ENCODE measurements at regions not wholly inside any gene's neighbourhood (a gene's known extent, or its start where the extent isn't known, plus 50 kb on each side); places are given as distances from the start of the nearest gene placed in this dataset.
"Not testable (repeated sequence)": the region's sequence is repeated elsewhere in the genome, so short reads cannot be mapped to it uniquely, and the experiment has no call there.

- 20 to 49% (median 35%) methylated on average over 3 of the region's 3 CpGs for WGBS, 3 donors
- no peak for FAIRE-seq
- Histone ChIP-seq H3K36me3 (ENCODE audit: control insufficient read depth in 3 of 3, insufficient read depth in 2 of 3, low read depth in 1 of 3, low read length in 3 of 3) (no peaks in the 10 kb centered on the region), H3K9me3 (ENCODE audit: control insufficient read depth in 2 of 2, insufficient read depth in 1 of 2, low read depth in 1 of 2, low read length in 1 of 2) (peaks cover 0 to 4% of the 10 kb centered on the region in 2 donors), H3K27ac (ENCODE audit: low read depth in 1 of 3, low read length in 2 of 3) (peak overlapping the region in 1 of 3 donors; percentile 38), H3K27me3 (ENCODE audit: control insufficient read depth in 3 of 3, insufficient read depth in 3 of 3, low read length in 3 of 3) (no peaks in the 10 kb centered on the region), H3K4me1 (ENCODE audit: control insufficient read depth in 3 of 3, insufficient read depth in 2 of 3, low read depth in 1 of 3, low read length in 2 of 3) (peaks cover 0 to 3% (median 0%) of the 10 kb centered on the region in 3 donors), H3K4me3 (ENCODE audit: low read depth in 1 of 3, low read length in 3 of 3) (no peak overlapping the region)
- peak in 1 of 2 donors; percentile 69 for DNase-seq
These were observed 208.7 kb upstream of the OBI1 start for GRCh38 chr13:78867655-78868054.

GRCh38 chr13:78866076-78866475 lies 207.1 kb upstream of the OBI1 start:
- H3K9me3 ChIP-seq (ENCODE audit: control insufficient read depth in 2 of 2, insufficient read depth in 1 of 2, low read depth in 1 of 2, low read length in 1 of 2); H3K4me3 ChIP-seq (ENCODE audit: low read depth in 1 of 3, low read length in 3 of 3); H3K27ac ChIP-seq (ENCODE audit: low read depth in 1 of 3, low read length in 2 of 3); H3K36me3 ChIP-seq (ENCODE audit: control insufficient read depth in 3 of 3, insufficient read depth in 2 of 3, low read depth in 1 of 3, low read length in 3 of 3); FAIRE-seq; H3K4me1 ChIP-seq (ENCODE audit: control insufficient read depth in 3 of 3, insufficient read depth in 2 of 3, low read depth in 1 of 3, low read length in 2 of 3); DNase-seq; H3K27me3 ChIP-seq (ENCODE audit: control insufficient read depth in 3 of 3, insufficient read depth in 3 of 3, low read length in 3 of 3): not testable (repeated sequence)
- WGBS, 3 donors, result 52 to 60% (median 56%) methylated on average over 6 of the region's 6 CpGs

- H3K27ac ChIP-seq (ENCODE audit: low read depth in 1 of 3, low read length in 2 of 3), result no peak overlapping the region
- FAIRE-seq, result no peak
- no peaks in the 10 kb centered on the region for H3K4me1 ChIP-seq (ENCODE audit: control insufficient read depth in 3 of 3, insufficient read depth in 2 of 3, low read depth in 1 of 3, low read length in 2 of 3)
- DNase-seq, result no peak
- H3K9me3 ChIP-seq (ENCODE audit: control insufficient read depth in 2 of 2, insufficient read depth in 1 of 2, low read depth in 1 of 2, low read length in 1 of 2), result peaks cover 0 to 13% of the 10 kb centered on the region in 2 donors
- no peaks in the 10 kb centered on the region for H3K27me3 ChIP-seq (ENCODE audit: control insufficient read depth in 3 of 3, insufficient read depth in 3 of 3, low read length in 3 of 3)
- no peak overlapping the region for H3K4me3 ChIP-seq (ENCODE audit: low read depth in 1 of 3, low read length in 3 of 3)
- no peaks in the 10 kb centered on the region for H3K36me3 ChIP-seq (ENCODE audit: control insufficient read depth in 3 of 3, insufficient read depth in 2 of 3, low read depth in 1 of 3, low read length in 3 of 3)
- WGBS, 3 donors, result 65 to 85% (median 84%) methylated on average over 1 of the region's 1 CpG
These were observed 203.5 kb upstream of the OBI1 start for GRCh38 chr13:78862446-78862845.

- Histone ChIP-seq H3K36me3 (ENCODE audit: control insufficient read depth in 3 of 3, insufficient read depth in 2 of 3, low read depth in 1 of 3, low read length in 3 of 3) (no peaks in the 10 kb centered on the region), H3K27me3 (ENCODE audit: control insufficient read depth in 3 of 3, insufficient read depth in 3 of 3, low read length in 3 of 3) (no peaks in the 10 kb centered on the region), H3K4me1 (ENCODE audit: control insufficient read depth in 3 of 3, insufficient read depth in 2 of 3, low read depth in 1 of 3, low read length in 2 of 3) (no peaks in the 10 kb centered on the region), H3K4me3 (ENCODE audit: low read depth in 1 of 3, low read length in 3 of 3) (no peak overlapping the region), H3K9me3 (ENCODE audit: control insufficient read depth in 2 of 2, insufficient read depth in 1 of 2, low read depth in 1 of 2, low read length in 1 of 2) (peaks cover 0 to 13% of the 10 kb centered on the region in 2 donors), H3K27ac (ENCODE audit: low read depth in 1 of 3, low read length in 2 of 3) (no peak overlapping the region)
- 78 to 82% (median 80%) methylated on average over 1 of the region's 1 CpG for WGBS, 3 donors
- FAIRE-seq (no peak), DNase-seq (no peak)
These were observed 193.8 kb upstream of the OBI1 start for GRCh38 chr13:78852709-78853108.

- Histone ChIP-seq H3K9me3 (ENCODE audit: control insufficient read depth in 2 of 2, insufficient read depth in 1 of 2, low read depth in 1 of 2, low read length in 1 of 2) (no peaks in the 10 kb centered on the region), H3K27ac (ENCODE audit: low read depth in 1 of 3, low read length in 2 of 3) (no peak overlapping the region), H3K4me1 (ENCODE audit: control insufficient read depth in 3 of 3, insufficient read depth in 2 of 3, low read depth in 1 of 3, low read length in 2 of 3) (no peaks in the 10 kb centered on the region), H3K27me3 (ENCODE audit: control insufficient read depth in 3 of 3, insufficient read depth in 3 of 3, low read length in 3 of 3) (no peaks in the 10 kb centered on the region), H3K36me3 (ENCODE audit: control insufficient read depth in 3 of 3, insufficient read depth in 2 of 3, low read depth in 1 of 3, low read length in 3 of 3) (no peaks in the 10 kb centered on the region), H3K4me3 (ENCODE audit: low read depth in 1 of 3, low read length in 3 of 3) (no peak overlapping the region)
- 68 to 74% (median 69%) methylated on average over 3 of the region's 3 CpGs for WGBS, 3 donors
- FAIRE-seq (no peak), DNase-seq (no peak)
These were observed 186.9 kb upstream of the OBI1 start for GRCh38 chr13:78845656-78846365.

GRCh38 chr13:78844106-78844505 lies 185.2 kb upstream of the OBI1 start:
- Histone ChIP-seq H3K27ac (ENCODE audit: low read depth in 1 of 3, low read length in 2 of 3) (peak overlapping the region in 1 of 3 donors; percentile 79), H3K36me3 (ENCODE audit: control insufficient read depth in 3 of 3, insufficient read depth in 2 of 3, low read depth in 1 of 3, low read length in 3 of 3) (no peaks in the 10 kb centered on the region), H3K9me3 (ENCODE audit: control insufficient read depth in 2 of 2, insufficient read depth in 1 of 2, low read depth in 1 of 2, low read length in 1 of 2) (no peaks in the 10 kb centered on the region), H3K4me3 (ENCODE audit: low read depth in 1 of 3, low read length in 3 of 3) (no peak overlapping the region), H3K4me1 (ENCODE audit: control insufficient read depth in 3 of 3, insufficient read depth in 2 of 3, low read depth in 1 of 3, low read length in 2 of 3) (no peaks in the 10 kb centered on the region), H3K27me3 (ENCODE audit: control insufficient read depth in 3 of 3, insufficient read depth in 3 of 3, low read length in 3 of 3) (no peaks in the 10 kb centered on the region)
- DNase-seq, result peak in 1 of 2 donors; percentile 50
- 46 to 79% (median 62%) methylated on average over 4 of the region's 4 CpGs for WGBS, 3 donors
- no peak for FAIRE-seq

- Histone ChIP-seq H3K27ac (ENCODE audit: low read depth in 1 of 3, low read length in 2 of 3) (peak overlapping the region in 1 of 3 donors; percentile 49), H3K36me3 (ENCODE audit: control insufficient read depth in 3 of 3, insufficient read depth in 2 of 3, low read depth in 1 of 3, low read length in 3 of 3) (no peaks in the 10 kb centered on the region), H3K4me1 (ENCODE audit: control insufficient read depth in 3 of 3, insufficient read depth in 2 of 3, low read depth in 1 of 3, low read length in 2 of 3) (no peaks in the 10 kb centered on the region), H3K27me3 (ENCODE audit: control insufficient read depth in 3 of 3, insufficient read depth in 3 of 3, low read length in 3 of 3) (no peaks in the 10 kb centered on the region), H3K9me3 (ENCODE audit: control insufficient read depth in 2 of 2, insufficient read depth in 1 of 2, low read depth in 1 of 2, low read length in 1 of 2) (no peaks in the 10 kb centered on the region), H3K4me3 (ENCODE audit: low read depth in 1 of 3, low read length in 3 of 3) (no peak overlapping the region)
- no peak for FAIRE-seq
- WGBS, 3 donors, result 40 to 54% (median 50%) methylated on average over 7 of the region's 7 CpGs
- peak in 1 of 2 donors; percentile 26 for DNase-seq
These were observed 182.5 kb upstream of the OBI1 start for GRCh38 chr13:78841358-78841963.

- no peaks in the 10 kb centered on the region for H3K27me3 ChIP-seq (ENCODE audit: control insufficient read depth in 3 of 3, insufficient read depth in 3 of 3, low read length in 3 of 3)
- H3K36me3 ChIP-seq (ENCODE audit: control insufficient read depth in 3 of 3, insufficient read depth in 2 of 3, low read depth in 1 of 3, low read length in 3 of 3), result no peaks in the 10 kb centered on the region
- H3K4me3 ChIP-seq (ENCODE audit: low read depth in 1 of 3, low read length in 3 of 3), result no peak overlapping the region
- H3K27ac ChIP-seq (ENCODE audit: low read depth in 1 of 3, low read length in 2 of 3), result no peak overlapping the region
- no peak for DNase-seq
- no peaks in the 10 kb centered on the region for H3K4me1 ChIP-seq (ENCODE audit: control insufficient read depth in 3 of 3, insufficient read depth in 2 of 3, low read depth in 1 of 3, low read length in 2 of 3)
- WGBS, 3 donors, result 67 to 68% (median 67%) methylated on average over 3 of the region's 3 CpGs
- no peaks in the 10 kb centered on the region for H3K9me3 ChIP-seq (ENCODE audit: control insufficient read depth in 2 of 2, insufficient read depth in 1 of 2, low read depth in 1 of 2, low read length in 1 of 2)
- FAIRE-seq, result no peak
These were observed 177.4 kb upstream of the OBI1 start for GRCh38 chr13:78836238-78836784.
